HG03039 (cell line): ENCODE measurements at regions not wholly inside any gene's neighbourhood (a gene's known extent, or its start where the extent isn't known, plus 50 kb on each side); places are given as distances from the start of the nearest gene placed in this dataset.

Experiments
- ATAC-seq: cut with Tn5 transposase; IDR thresholded peaks from one replicate; pipeline ENCODE4 v1.9.1; 2021; ENCODE audit warnings: mild to moderate bottlenecking, moderate library complexity; ENCODE audit not compliant: unreplicated experiment

GRCh38 chr2:196565106-196565765 lies 74.3 kb upstream of the CCDC150 start:
- ATAC-seq: no peak

DNA sequence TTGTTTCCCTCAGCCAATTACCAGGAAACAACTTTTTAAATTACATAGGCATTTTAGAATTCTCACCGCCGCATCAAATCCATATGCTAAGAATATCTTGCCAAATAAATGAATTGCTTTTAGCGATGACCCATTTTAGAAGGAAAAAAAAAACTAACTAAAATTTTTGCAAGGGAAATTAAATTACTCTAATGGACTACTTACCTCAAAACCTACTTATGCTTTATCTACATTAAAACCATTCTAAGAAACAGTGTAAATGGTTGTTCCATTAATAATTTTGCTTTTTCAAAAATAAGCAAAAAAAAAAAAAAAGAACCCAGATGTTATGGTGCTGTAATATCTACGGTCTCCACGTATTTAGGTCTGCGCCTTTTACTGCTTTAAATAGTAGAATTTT lies 73.5 kb upstream of the CCDC150 start:
- ATAC-seq: no peak

GRCh38 chr2:196566961-196567666 lies 72.4 kb upstream of the CCDC150 start:
- no peak for ATAC-seq

GRCh38 chr2:196568506-196568905 lies 71.0 kb upstream of the CCDC150 start:
- ATAC-seq: no peak

- ATAC-seq: no peak
These were observed 54.6 kb upstream of the CCDC150 start for GRCh38 chr2:196584903-196585302.

- ATAC-seq: no peak
These were observed 53.0 kb upstream of the CCDC150 start for GRCh38 chr2:196586511-196586991.

DNA sequence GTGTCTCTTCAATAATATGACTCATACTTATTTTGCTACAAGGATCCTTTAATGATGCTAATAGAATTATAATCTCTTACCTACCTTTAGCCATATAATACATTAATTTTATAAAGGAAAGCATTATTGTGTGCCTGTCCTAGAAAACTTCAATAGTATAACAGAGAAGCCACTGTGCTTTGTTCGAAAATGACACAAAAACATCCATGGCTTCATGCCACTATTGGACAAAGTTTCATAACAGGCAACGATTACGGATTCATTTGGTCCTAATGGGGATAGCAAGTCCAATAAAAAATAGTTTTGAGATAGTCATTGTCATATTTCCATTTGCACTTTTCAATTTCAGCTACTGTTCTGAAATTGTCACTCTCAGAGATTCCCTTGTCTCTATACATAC lies 52.5 kb upstream of the CCDC150 start:
- ATAC-seq: no peak

GRCh38 chr2:196587739-196588138 lies 51.8 kb upstream of the CCDC150 start:
- no peak for ATAC-seq

- ATAC-seq: no peak
These were observed 50.1 kb upstream of the CCDC150 start for GRCh38 chr2:196589419-196589818.
